Activated CD8-positive, alpha-beta memory T cell treated with anti-CD3 and anti-CD28 coated beads, Interleukin-2, amount 50 U/mL, for 24 hours (primary cell): ENCODE measurements at regions not wholly inside any gene's neighbourhood (a gene's known extent, or its start where the extent isn't known, plus 50 kb on each side); places are given as distances from the start of the nearest gene placed in this dataset.
"Not testable (repeated sequence)": the region's sequence is repeated elsewhere in the genome, so short reads cannot be mapped to it uniquely, and the experiment has no call there.

ENCODE experiments used
- DNase-seq: peaks from one replicate; pipeline ENCODE4 v3.0.0-alpha.2; 2020; ENCODE audit errors: extremely low read depth

GRCh38 chr11:81888391-81888790 is 845.3 kb downstream of the FAM181B start:
- no peak for DNase-seq

- no peak for DNase-seq
These were observed 846.0 kb downstream of the FAM181B start for GRCh38 chr11:81887671-81888070.

- no peak for DNase-seq
These were observed 847.1 kb downstream of the FAM181B start for GRCh38 chr11:81886406-81887075.

GRCh38 chr11:81874635-81875034 is 859.0 kb downstream of the FAM181B start:
- no peak for DNase-seq

DNA sequence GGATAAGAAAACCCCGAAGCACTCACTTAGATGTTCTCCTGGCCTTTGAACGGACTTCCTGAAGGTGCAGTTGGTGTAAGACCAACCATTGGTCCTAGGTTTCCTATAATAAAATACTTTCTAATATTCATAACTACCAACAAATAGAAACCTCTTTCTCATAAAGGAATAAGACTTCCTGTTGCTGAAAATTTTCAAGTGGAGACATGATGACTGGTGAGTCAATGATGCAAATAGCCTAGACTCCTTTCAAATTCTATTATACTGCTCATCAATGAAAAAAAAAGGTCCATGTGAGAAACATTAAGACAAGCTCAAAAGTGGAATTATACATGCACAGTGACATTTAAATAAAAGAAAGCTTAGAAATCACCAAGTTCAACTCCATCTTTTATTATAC is 862.8 kb downstream of the FAM181B start:
- no peak for DNase-seq

GRCh38 chr11:81870066-81870412 is 863.6 kb downstream of the FAM181B start:
- no peak for DNase-seq

DNA sequence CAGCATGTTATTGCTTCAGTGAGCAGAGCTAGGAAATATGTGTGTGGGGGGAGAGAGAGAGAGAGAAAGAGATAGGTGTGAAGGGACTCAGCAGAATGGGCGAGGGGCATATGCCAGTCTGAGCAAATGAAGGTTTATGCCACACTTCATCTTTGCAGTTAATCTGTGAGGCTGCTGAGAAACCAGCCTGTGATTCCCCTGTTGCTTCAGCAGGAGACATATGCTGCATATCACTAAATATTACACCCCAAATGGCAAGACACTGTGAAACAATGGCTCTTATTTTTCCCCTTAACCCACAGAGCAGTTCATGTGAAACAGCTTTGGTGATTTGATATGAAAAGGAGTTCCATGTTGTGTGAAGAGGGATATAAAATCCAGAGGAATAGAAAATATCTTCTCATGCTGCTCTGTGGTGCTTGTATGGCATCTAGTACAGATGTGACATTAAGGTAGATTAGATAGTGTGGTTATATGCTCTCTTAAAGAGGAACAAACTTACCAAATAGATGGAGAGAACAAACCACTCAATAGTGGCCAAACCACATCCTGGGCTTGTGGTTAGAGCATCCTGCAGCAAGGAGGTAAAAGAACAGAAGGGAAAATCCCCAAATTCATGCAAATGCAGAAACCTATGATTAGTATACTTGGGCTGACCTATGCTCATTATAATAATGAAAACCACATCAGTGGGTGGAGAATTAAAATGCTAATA is 864.2 kb downstream of the FAM181B start:
- DNase-seq, result peak; percentile 68

DNA sequence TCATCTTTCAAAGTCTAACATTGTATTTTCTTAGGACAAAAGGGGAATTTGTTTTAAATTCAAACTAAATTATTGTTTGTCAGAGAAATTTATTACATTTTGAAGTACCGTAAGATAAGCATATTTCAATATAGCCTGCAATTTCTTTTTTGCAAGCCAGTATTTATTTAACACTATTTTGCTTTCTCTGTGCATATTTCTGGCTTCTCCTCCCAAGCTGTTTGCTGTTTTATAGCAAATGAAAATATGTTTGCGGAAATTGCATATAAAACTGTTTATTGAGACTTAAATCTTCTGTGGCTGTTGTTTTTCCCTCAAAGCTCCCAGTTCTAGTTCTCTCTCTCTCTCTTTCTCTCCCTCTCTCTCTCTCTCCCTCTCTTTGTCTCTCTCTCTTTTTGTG is 866.8 kb downstream of the FAM181B start:
- no peak for DNase-seq

DNA sequence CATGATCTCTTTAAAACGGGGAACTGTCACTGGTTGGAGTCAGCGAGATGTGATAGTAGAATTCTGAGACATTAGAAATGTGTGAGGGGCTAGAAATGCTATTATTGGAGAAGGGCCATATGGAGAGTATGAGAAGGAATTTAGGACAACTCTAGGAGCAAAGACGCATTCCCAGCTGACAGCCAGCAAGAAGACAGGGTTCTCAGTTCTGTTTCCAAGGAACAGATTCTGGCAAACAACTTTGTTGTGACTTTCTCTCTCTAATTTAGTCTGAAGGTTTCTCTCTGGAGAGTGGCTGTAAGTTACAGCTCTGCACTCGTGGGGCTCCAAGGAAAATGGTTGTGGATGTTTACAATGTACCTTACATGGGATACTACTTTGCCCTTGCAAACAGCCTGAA is 876.3 kb downstream of the FAM181B start:
- DNase-seq, result no peak

DNA sequence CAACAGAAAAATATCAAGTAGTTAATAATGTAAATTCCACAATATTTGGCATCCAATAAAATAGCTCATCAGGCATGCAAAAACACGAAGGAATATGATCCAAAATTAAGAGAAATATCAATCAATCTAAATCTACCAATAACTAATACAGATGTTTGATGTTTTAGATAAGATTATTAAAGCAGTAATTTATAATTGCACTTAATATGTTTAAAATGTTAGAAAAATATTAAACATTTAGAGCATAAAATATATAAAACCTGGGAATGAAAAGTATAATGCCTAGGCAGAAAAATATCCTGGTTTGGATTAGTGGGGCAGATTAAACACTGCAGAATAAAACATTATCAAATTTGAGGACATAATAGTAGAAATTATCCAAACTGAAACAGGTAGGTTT is 879.9 kb downstream of the FAM181B start:
- no peak for DNase-seq

- no peak for DNase-seq
These were observed 880.8 kb downstream of the FAM181B start for GRCh38 chr11:81852896-81853295.

DNA sequence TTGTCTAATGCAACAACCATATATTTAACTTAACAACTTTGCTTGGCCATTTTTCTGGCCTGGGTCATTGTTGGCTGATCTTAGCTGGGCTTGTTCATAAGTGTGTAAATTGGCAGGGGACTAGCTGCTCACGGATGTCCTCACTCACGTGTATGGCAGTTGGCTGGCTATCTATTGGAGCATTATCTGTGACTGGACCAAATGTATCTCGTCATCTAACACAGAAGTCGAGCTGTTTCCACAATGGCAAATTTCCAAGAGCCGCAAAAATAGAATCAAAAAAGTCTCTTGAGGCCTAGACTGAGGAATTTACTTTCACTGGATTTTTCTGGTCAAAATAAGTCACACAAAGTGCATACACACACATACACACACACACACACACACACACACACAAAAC is 893.3 kb downstream of the FAM181B start:
- no peak for DNase-seq

- no peak for DNase-seq
These were observed 893.7 kb downstream of the FAM181B start for GRCh38 chr11:81839976-81840375.

DNA sequence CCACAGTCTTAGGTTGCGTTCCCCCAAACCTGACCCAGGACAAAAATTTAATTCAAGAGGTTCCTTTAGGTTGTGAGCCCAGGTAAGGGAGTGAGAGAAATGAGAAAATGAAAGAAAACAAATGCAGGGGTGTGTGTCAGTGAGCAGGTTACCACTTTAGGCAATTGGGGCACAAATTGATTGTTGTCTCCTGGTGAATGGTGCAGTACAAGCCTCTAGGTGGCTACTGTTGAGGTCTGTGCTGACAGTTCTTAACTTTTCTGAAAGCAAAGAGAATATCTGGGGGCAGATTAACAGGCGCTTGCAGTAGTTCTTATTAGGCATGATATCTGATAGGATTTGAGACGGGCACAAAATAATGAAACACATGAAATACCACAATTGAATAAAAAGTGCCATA is 894.6 kb downstream of the FAM181B start:
- DNase-seq, result no peak

DNA sequence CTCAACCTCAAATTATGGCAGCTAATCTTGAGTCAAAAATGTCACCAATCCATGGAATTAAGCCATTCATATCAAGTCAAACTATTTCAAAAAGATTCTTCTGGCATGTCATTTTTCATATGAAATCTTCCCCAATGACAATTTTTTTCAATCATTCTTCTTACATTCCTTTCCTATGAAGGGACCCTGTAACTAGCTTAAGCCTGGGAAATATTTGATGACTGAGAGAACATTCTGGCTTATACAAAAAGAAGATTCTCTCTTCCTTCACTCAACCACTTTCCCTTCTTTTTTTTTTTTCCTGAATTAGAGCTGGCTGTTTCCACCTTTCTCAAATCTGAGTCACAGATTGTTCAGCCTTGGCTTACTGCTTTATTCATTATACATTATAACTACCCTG is 903.7 kb downstream of the FAM181B start:
- DNase-seq, result no peak

- DNase-seq, result no peak
These were observed 908.3 kb downstream of the FAM181B start for GRCh38 chr11:81825346-81825745.

- DNase-seq, result no peak
These were observed 914.2 kb downstream of the FAM181B start for GRCh38 chr11:81819462-81819861.

- no peak for DNase-seq
These were observed 928.8 kb downstream of the FAM181B start for GRCh38 chr11:81804858-81805257.

GRCh38 chr11:81802591-81802990 is 931.1 kb downstream of the FAM181B start:
- DNase-seq, result no peak

DNA sequence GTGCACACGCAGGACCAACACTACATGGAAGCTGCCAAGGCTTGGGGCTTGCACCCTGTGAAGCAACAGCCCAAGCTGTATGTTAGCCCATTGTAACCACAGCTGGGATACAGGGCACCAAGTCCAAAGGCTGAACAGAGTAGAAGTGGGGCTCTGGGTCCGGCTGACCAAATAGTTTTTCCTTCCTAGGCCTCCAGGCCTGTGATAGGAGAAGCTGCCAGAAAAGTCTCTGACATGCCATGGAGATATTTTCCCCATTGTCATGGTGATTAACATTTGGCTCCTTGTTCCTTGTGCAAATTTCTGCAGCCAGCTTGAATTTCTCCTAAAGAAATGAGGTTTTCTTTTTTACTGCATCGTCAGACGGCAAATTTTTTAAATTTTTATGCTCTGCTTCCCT is 941.2 kb downstream of the FAM181B start:
- no peak for DNase-seq

- DNase-seq, result no peak
These were observed 946.0 kb downstream of the FAM181B start for GRCh38 chr11:81787584-81788049.

DNA sequence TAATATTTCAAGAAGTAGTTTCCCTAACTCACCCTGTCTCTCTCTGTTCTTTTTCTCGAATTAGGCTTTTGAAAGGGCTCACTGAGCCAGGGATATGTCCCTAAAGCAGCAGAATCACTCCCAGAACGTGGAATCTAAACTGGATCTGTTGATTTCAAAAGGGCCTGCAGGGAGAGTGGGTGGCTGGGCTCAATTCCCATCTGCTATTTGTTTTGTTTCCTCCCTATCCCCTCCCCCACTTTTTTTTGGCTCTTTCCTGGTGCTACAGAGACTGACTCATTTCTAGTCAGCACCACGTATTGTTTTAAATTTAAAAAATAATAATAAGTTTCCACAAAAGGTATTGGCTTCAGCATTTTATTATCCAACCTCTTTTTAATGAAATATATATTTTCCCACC is 961.5 kb downstream of the FAM181B start:
- no peak for DNase-seq

- DNase-seq, result not testable (repeated sequence)
These were observed 963.8 kb downstream of the FAM181B start for GRCh38 chr11:81769906-81770305.
